Activated CD8-positive, alpha-beta T cell treated with anti-CD3 and anti-CD28 coated beads for 36 hours (primary cell): ENCODE measurements at regions not wholly inside any gene's neighbourhood (a gene's known extent, or its start where the extent isn't known, plus 50 kb on each side); places are given as distances from the start of the nearest gene placed in this dataset.

Experiments
- ATAC-seq: fragments of 200-7000 bp; cut with Tn5 transposase; one replicate; pipeline ENCODE4 v1.10.0; 2021; ENCODE audit warnings: mild to moderate bottlenecking, moderate library complexity
- CTCF ChIA-PET: fragments of 350-600 bp; sonication (Branson Sonifier 250); formaldehyde crosslinking; loops from one replicate; lab custom pipeline; 2021; ENCODE audit warnings: antibody characterized with exemption; lab: Charles Lee
- POLR2A ChIA-PET: fragments of 350-600 bp; sonication (Branson Sonifier 250); formaldehyde crosslinking; loops from one replicate; lab custom pipeline; 2021; ENCODE audit warnings: antibody characterized with exemption; lab: Charles Lee
- DNase-seq: peaks from one replicate; pipeline ENCODE4 v3.0.0-alpha.2; 2020
- H3K27ac Mint-ChIP-seq: one replicate; pipeline ENCODE4 v1.8.0; 2021; ENCODE audit warnings: mild to moderate bottlenecking, mixed read lengths
- H3K27me3 Mint-ChIP-seq: one replicate; pipeline ENCODE4 v1.8.0; 2021; ENCODE audit warnings: mixed read lengths
- H3K36me3 Mint-ChIP-seq: one replicate; pipeline ENCODE4 v1.8.0; 2021; ENCODE audit warnings: low read depth, mixed read lengths
- H3K4me1 Mint-ChIP-seq: one replicate; pipeline ENCODE4 v1.8.0; 2021; ENCODE audit warnings: low read depth, mixed read lengths
- H3K4me3 Mint-ChIP-seq: one replicate; pipeline ENCODE4 v1.8.0; 2021; ENCODE audit warnings: mild to moderate bottlenecking, moderate library complexity, mixed read lengths
- H3K9me3 Mint-ChIP-seq: one replicate; pipeline ENCODE4 v1.8.0; 2021; ENCODE audit warnings: mixed read lengths
- intact Hi-C: fragments of 100-400 bp; cut with micrococcal nuclease; formaldehyde crosslinking; loops from one replicate; pipeline ENCODE4 v1.10.0; 2022
- TF ChIP-seq, protein P1 (sequence below): fragments of 200-600 bp; IDR thresholded peaks from one replicate; pipeline ENCODE4 v1.8.0; 2022; ENCODE audit warnings: antibody characterized with exemption, mild to moderate bottlenecking

DNA sequence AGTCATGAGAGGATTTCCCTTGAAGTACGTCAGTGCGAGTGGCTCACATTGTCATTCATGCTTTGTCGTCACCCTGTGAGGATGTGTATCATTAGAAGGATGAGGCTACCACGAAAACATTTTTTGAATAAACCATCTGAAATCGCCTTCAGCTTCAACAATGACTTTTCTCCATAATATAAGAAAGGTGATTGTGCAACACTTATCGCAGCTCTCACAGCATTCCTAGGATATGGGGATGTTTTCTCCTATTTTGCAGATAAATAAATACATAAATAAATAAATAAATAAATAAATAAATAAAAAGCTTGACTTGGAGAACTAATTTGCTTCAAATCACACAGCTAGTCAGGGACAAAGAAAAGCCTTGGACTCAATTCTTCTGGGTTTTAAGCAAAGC, 326.5 kb downstream of the FOXA2 start:
- POLR2A ChIA-PET: no interaction called here
- H3K9me3 Mint-ChIP-seq: peaks cover 4% of the 10 kb centered on the region
- TF ChIP-seq, protein P1, sequence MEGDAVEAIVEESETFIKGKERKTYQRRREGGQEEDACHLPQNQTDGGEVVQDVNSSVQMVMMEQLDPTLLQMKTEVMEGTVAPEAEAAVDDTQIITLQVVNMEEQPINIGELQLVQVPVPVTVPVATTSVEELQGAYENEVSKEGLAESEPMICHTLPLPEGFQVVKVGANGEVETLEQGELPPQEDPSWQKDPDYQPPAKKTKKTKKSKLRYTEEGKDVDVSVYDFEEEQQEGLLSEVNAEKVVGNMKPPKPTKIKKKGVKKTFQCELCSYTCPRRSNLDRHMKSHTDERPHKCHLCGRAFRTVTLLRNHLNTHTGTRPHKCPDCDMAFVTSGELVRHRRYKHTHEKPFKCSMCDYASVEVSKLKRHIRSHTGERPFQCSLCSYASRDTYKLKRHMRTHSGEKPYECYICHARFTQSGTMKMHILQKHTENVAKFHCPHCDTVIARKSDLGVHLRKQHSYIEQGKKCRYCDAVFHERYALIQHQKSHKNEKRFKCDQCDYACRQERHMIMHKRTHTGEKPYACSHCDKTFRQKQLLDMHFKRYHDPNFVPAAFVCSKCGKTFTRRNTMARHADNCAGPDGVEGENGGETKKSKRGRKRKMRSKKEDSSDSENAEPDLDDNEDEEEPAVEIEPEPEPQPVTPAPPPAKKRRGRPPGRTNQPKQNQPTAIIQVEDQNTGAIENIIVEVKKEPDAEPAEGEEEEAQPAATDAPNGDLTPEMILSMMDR: no peak
- ATAC-seq (no peak), DNase-seq (no peak)
- no peak overlapping the region for H3K4me3 Mint-ChIP-seq
- no peaks in the 10 kb centered on the region for H3K36me3 Mint-ChIP-seq
- intact Hi-C loops: no loop called here
- H3K27me3 Mint-ChIP-seq: no peaks in the 10 kb centered on the region
- CTCF ChIA-PET: no interaction called here
- no peak overlapping the region for H3K27ac Mint-ChIP-seq
- H3K4me1 Mint-ChIP-seq: no peaks in the 10 kb centered on the region

DNA sequence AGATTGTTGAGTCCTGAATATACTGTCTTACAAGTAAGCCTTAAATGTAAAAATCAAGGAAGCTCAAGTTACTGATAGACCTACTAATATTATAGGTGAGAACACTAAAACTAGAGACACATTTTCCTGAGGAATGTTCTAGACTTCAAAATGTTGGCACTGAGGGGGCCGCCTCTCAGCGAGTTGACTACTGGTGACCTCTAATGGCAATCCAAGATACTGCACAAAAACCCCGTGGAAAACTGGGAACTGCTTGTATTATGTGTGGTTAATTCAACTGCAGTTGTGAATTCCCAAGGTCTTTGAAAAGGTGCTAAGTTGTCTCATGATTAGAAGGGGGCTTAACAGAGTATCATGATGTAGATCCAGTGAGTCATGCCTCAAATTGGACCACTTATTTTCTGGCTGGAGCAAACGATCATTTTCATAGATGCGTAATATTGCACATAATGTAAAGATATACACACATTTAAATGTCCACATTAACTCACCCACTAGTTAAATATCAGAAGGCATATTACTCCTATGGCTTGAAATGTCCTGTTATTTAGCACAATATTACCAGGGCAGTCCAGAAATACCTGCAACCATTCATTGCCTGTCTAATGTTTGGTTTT, 336.2 kb downstream of the FOXA2 start:
- CTCF ChIA-PET: interaction anchor here (0.6 kb wide), 1 partner anchor 154 kb away, joined by 3 read pairs; no protein-coding TSS in a partner anchor
- TF ChIP-seq, protein P1: peak; percentile 32
- ATAC-seq (no peak), DNase-seq (peak; percentile 3)
- no peaks in the 10 kb centered on the region for H3K4me1 Mint-ChIP-seq
- H3K27ac Mint-ChIP-seq: no peak overlapping the region
- H3K27me3 Mint-ChIP-seq: peaks cover 2% of the 10 kb centered on the region
- no peak overlapping the region for H3K4me3 Mint-ChIP-seq
- intact Hi-C loops: no loop called here
- H3K36me3 Mint-ChIP-seq: no peaks in the 10 kb centered on the region
- no peaks in the 10 kb centered on the region for H3K9me3 Mint-ChIP-seq
- POLR2A ChIA-PET: no interaction called here

DNA sequence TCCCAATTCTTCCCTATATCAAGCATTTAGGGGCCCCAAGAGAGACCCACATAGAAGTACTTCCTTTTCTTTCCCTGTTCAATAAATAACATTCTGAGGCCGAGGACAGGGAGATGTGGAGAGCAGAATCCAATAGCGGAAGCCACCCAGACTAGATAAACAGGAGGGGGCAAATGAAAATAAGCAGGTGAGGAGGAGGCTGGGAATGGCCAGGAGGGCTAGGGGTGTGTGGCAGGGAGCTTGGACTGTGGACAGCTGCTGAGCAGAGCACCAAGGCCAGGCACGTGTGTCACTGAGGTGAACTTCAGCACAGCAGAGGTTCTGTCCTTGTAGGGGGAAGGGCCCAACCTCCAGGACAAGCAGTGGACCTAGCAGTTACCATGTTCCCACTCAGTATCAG, 339.2 kb downstream of the FOXA2 start:
- H3K36me3 Mint-ChIP-seq: no peaks in the 10 kb centered on the region
- TF ChIP-seq, protein P1: no peak
- H3K4me3 Mint-ChIP-seq: no peak overlapping the region
- no peak overlapping the region for H3K27ac Mint-ChIP-seq
- intact Hi-C loops: no loop called here
- CTCF ChIA-PET: no interaction called here
- ATAC-seq (no peak), DNase-seq (no peak)
- H3K4me1 Mint-ChIP-seq: no peaks in the 10 kb centered on the region
- no peaks in the 10 kb centered on the region for H3K27me3 Mint-ChIP-seq
- peaks cover 2% of the 10 kb centered on the region for H3K9me3 Mint-ChIP-seq
- POLR2A ChIA-PET: no interaction called here

DNA sequence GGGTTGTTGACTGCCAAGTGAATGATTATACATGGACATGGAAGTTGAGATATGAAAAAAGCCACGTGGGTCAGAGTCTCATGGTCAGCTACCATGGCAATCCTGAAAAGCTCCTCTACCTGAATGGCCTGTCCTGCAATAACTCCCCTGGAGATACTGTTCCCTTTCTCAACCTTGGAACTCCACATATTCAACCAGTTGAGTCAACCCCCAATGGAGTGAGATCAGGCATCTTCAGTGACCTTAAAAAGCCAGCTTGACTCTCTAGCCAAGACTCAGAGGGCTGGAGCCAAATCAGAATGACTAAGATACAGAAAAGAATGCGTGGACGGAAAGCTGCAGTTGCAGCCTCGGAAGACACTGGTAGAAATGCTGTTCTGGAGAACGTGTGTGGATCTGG, 341.3 kb downstream of the FOXA2 start:
- ChIA-PET POLR2A (no interaction called here), CTCF (no interaction called here)
- ATAC-seq (no peak), DNase-seq (no peak)
- no peaks in the 10 kb centered on the region for H3K4me1 Mint-ChIP-seq
- no peaks in the 10 kb centered on the region for H3K36me3 Mint-ChIP-seq
- H3K27ac Mint-ChIP-seq: no peak overlapping the region
- intact Hi-C loops: no loop called here
- no peak overlapping the region for H3K4me3 Mint-ChIP-seq
- H3K9me3 Mint-ChIP-seq: peaks cover 2% of the 10 kb centered on the region
- TF ChIP-seq, protein P1: no peak
- H3K27me3 Mint-ChIP-seq: no peaks in the 10 kb centered on the region

DNA sequence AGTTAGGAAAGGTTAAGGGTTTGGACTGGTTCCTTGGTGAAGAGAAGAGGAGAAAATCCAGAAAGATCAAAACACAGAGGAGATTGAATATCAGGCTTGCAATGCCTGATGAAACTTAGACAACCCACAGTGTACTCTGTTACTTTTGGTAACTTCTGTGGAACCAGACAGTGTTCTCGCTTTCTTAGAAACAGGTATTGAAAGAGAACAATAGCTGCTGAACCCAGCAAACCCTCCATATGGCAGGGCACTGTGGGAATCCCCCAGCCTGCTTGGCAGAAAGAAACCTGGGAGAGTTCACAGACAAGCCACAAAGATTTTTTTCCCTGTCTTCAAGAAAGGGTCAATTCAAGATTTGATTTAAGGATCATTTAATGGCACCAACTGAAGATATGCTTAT, 342.8 kb downstream of the FOXA2 start:
- intact Hi-C loops: no loop called here
- TF ChIP-seq, protein P1: no peak
- Mint-ChIP-seq H3K27me3 (no peaks in the 10 kb centered on the region), H3K4me3 (no peak overlapping the region), H3K27ac (no peak overlapping the region), H3K36me3 (no peaks in the 10 kb centered on the region), H3K9me3 (peaks cover 2% of the 10 kb centered on the region), H3K4me1 (no peaks in the 10 kb centered on the region)
- DNase-seq (no peak), ATAC-seq (no peak)
- ChIA-PET POLR2A (no interaction called here), CTCF (no interaction called here)
